ENCODE measurements at regions not wholly inside any gene's neighbourhood (a gene's known extent, or its start where the extent isn't known, plus 50 kb on each side); places are given as distances from the start of the nearest gene placed in this dataset.

GRCh38 chr1:198933515-198934222 lies 294.8 kb downstream of the PTPRC start:
- Histone ChIP-seq H3K36me3 (no peaks in the 10 kb centered on the region), H3K4me1 (peaks cover 0 to 27% (median 22%) of the 10 kb centered on the region in 3 donors), H3K27me3 (no peaks in the 10 kb centered on the region), H3K27ac (peak overlapping the region in 1 of 4 donors; percentile 51), H3K9me3 (no peaks in the 10 kb centered on the region), H3K4me3 (no peak overlapping the region)
- intact Hi-C loops (cut with DNase I) = no loop called here
- TF ChIP-seq CTCF (IDR thresholded peaks at IDR 0.05) = no peak
- WGBS, 2 donors = 69 to 72% methylated on average over 5 of the region's 5 CpGs
- FAIRE-seq = no peak
- no peak for ATAC-seq
- no peak for DNase-seq

GRCh38 chr1:198934426-198934825 lies 295.6 kb downstream of the PTPRC start:
- Histone ChIP-seq H3K27ac (peak overlapping the region in 2 of 4 donors; percentile 51 to 53), H3K4me1 (peaks cover 0 to 27% (median 22%) of the 10 kb centered on the region in 3 donors), H3K27me3 (no peaks in the 10 kb centered on the region), H3K36me3 (no peaks in the 10 kb centered on the region), H3K4me3 (peak overlapping the region in 1 of 4 donors; percentile 49), H3K9me3 (no peaks in the 10 kb centered on the region)
- 69 to 71% methylated on average over 2 of the region's 2 CpGs for WGBS, 2 donors
- ATAC-seq (no peak), FAIRE-seq (peak; percentile 43), DNase-seq (no peak)
- intact Hi-C loops (cut with DNase I) = no loop called here
- TF ChIP-seq CTCF (IDR thresholded peaks at IDR 0.05) = no peak

- Histone ChIP-seq H3K36me3 (no peaks in the 10 kb centered on the region), H3K9me3 (no peaks in the 10 kb centered on the region), H3K4me3 (peak overlapping the region in 2 of 4 donors; percentile 21 to 49), H3K27me3 (no peaks in the 10 kb centered on the region), H3K4me1 (peaks cover 0 to 27% (median 22%) of the 10 kb centered on the region in 3 donors), H3K27ac (peak overlapping the region in 2 of 4 donors; percentile 51 to 53)
- no peak for TF ChIP-seq CTCF (IDR thresholded peaks at IDR 0.05)
- intact Hi-C loops (cut with DNase I) = no loop called here
- FAIRE-seq = no peak
- DNase-seq = no peak
- no peak for ATAC-seq
- WGBS, 2 donors = 15 to 22% methylated on average over 6 of the region's 6 CpGs
Measured at GRCh38 chr1:198934901-198935305, 296.1 kb downstream of the PTPRC start.

- FAIRE-seq = no peak
- H3K27ac ChIP-seq = peak overlapping the region in 2 of 4 donors; percentile 51 to 53
- 4 to 5% methylated on average over 9 of the region's 9 CpGs for WGBS, 2 donors
- H3K4me3 ChIP-seq = peak overlapping the region in 3 of 4 donors; percentile 21 to 49 (median 29)
- intact Hi-C loops (cut with DNase I) = no loop called here
- DNase-seq = peak; percentile 28 to 84 (median 55)
- no peaks in the 10 kb centered on the region for H3K9me3 ChIP-seq
- H3K4me1 ChIP-seq = peaks cover 0 to 27% (median 22%) of the 10 kb centered on the region in 3 donors
- peak; percentile 56 to 79 (median 74) for ATAC-seq
- TF ChIP-seq CTCF (IDR thresholded peaks at IDR 0.05) = no peak
- no peaks in the 10 kb centered on the region for H3K27me3 ChIP-seq
- no peaks in the 10 kb centered on the region for H3K36me3 ChIP-seq
Measured at GRCh38 chr1:198935306-198935921, 296.6 kb downstream of the PTPRC start.
